ENCODE measurements at regions not wholly inside any gene's neighbourhood (a gene's known extent, or its start where the extent isn't known, plus 50 kb on each side); places are given as distances from the start of the nearest gene placed in this dataset.

DNA sequence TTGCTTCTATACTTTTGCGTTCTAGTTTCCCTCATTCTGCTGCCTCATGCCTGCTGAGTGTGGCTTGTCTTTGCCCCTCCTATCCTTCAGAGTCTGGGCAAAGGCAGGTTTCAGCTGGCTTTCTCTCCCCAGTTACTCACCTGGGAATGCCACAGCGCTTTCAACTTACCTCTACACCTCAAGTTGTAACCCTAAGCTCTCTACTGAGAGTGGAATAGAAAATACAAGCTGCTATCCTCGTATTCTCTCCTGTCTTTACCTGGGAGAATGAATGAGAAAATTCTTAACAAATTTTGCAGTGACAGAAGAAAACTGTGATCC lies 316.3 kb upstream of the KLF12 start:
- DNase-seq (ENCODE audit: low read depth in 4 of 4, low spot score in 3 of 4): no peak

DNA sequence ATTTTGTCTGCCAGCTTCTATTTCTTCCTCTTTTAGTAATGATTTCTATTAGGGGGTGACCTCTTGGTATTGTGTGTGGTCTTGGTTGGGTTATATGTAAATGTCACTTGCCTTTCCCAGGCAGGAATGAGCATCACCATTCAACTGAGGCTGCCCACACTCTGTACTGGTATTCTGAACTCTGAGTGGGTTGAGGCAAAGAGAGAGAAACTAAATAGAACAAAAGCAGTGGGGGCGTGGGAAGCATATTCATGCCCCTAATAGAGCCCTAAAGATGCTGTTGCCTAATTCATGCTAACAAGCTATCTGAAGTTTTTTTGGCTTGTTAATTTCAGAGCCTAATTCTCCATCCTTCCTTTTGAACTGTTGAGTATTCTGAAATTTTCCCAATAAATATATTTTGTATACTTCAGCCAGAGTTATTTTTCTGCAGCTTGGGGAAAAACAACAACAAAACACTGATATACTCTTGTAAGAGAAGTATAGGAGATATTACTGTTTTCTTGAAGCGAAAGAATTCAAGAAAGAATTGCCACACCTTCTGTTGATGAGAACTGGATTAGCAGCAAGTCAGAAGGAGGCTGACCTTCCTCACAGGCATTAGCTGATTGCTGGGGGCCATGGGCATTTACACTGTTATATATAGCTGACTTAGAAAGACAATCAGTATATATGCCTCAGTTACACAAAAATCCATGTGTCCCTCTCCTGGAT lies 315.8 kb upstream of the KLF12 start:
- DNase-seq (ENCODE audit: low read depth in 4 of 4, low spot score in 3 of 4): no peak

DNA sequence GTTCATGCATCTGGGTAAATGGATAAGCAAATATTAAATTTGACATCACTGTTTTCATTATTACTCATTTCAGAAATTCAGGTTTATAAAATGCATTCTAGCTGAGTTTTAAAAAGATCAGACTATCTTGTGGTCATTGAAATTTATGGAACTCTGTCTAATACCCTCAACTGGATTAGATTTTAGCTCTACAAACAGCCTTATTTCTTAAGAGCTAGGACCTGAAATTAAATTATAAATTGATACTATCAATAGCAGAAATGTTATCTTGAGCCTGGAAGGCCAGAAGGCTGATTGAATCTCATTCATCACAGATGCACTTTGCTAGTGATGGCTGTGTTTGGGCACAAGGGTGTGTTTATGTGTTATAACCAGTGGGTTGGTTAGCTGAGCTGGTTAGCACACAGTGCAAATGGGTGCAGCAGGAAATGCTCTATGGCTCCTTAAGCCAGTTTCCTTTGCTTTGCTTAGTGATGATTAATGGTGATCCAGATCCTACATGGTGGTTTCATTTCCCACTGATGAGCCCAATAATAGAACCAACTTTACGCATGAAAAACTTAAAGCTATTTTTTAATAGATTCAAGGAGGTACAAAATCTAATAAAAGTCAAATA lies 310.8 kb upstream of the KLF12 start:
- no peak for DNase-seq (ENCODE audit: low read depth in 4 of 4, low spot score in 3 of 4)

DNA sequence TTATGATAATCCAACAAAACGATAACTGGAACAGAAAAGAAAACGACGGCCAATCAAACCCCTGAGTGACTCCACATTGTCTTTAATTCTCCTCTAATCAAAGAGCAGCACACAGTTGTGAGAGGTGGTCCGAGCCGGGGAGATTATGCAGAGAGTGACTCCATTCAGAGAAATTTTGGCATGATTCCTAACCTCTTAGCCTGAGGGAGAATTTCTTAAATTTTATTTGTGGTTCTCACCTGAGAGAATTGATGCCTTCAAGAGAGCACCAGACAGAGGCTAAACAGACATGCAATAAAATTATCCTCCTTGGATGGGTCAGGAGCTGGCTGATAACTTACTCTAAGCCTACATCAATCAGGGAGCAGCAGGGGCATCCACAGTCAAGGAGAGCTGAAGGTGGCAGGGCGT lies 310.0 kb upstream of the KLF12 start:
- DNase-seq (ENCODE audit: low read depth in 4 of 4, low spot score in 3 of 4): no peak

DNA sequence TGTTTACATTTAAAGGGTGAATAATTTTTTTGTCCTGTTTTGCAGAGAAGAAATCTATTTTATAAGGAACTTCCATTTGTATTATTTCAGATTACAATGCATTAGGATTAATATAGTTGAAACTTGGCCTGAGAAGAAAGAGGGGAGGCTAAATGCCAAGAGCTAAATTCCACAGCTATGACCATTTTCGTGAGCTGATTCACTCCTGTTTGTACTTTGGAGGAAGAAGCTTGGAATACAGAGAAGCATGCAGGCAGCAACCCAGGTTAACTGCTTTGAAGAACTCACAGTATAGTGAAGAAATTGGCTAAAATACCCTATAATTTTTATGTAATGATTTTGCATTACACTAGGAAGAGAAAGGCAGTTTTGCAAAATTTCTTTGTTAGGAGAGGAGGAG lies 309.4 kb upstream of the KLF12 start:
- no peak for DNase-seq (ENCODE audit: low read depth in 4 of 4, low spot score in 3 of 4)

DNA sequence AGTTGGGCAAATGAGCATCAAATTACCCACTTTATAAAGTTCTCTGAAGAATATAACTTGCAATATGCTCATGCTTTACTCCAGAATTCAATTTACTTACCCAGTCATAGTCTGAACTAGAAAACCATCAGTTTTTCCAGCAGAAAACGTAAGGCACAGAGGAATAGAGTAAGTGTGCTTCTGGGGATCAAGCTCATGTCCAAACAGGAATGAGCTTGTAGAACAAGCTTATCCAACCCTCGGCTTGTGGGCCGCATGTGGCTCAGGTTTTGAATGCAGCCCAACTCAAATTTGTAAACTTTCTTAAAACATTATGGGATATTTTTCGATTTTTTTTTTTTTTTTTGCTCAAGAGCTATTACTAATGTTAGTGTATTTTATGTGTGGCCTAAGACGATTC lies 308.5 kb upstream of the KLF12 start:
- no peak for DNase-seq (ENCODE audit: low read depth in 4 of 4, low spot score in 3 of 4)

DNA sequence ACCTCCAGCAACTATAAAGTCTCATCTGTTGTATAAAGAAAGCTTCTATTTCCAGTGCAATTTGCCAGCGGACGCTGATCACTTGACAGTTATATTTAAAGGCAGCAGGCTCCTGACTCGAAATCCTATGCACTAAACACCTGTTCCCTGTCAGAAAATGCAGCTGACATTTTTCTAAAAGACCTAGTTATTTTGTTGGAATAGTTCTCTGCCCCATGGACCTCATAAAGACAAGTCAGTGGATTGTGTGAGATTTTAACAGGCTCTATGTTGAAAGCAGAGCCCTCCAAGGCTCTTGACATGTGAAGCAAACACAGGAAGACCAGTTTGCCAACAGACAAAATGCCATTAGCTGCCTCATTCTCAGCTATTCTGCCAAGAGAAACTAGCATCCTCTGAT lies 304.7 kb upstream of the KLF12 start:
- no peak for DNase-seq (ENCODE audit: low read depth in 4 of 4, low spot score in 3 of 4)

DNA sequence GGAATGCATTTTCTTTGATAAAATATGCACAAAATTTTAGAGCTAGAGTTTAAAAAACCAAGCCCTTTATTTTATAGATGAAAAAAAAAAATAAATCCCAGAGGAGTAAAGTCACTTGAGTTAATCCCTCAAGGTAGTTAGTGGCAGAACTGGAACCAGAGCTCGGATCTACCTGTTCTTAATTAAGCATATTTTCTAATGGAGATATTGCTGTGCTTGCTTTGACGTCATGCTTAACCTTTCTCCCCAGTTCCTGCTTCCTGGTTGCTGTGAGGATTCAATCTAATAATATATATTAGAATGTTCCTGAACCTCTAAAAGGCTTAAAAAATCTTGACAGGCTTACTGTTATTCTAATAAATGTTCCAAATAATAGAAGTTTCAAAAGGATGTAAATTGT lies 300.6 kb upstream of the KLF12 start:
- DNase-seq (ENCODE audit: low read depth in 4 of 4, low spot score in 3 of 4): no peak

DNA sequence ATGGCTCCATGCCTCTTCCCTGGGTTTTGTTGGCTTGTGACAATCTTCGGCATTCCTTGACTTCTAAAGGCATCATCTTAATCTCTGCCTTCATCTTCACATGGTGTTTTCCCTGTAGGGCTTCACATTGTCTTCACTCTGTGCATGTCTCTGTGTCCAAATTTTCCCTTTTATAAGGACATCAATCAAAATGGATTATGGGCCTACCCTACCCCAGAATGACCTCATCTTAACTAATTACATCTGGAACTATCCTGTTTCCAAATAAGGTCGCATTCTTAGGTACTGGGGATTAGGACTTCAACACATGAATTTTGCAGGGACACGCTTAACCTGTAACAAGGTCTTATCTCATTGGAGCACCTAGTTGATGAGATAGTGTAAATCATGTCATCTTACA lies 290.3 kb upstream of the KLF12 start:
- no peak for DNase-seq (ENCODE audit: low read depth in 4 of 4, low spot score in 3 of 4)

DNA sequence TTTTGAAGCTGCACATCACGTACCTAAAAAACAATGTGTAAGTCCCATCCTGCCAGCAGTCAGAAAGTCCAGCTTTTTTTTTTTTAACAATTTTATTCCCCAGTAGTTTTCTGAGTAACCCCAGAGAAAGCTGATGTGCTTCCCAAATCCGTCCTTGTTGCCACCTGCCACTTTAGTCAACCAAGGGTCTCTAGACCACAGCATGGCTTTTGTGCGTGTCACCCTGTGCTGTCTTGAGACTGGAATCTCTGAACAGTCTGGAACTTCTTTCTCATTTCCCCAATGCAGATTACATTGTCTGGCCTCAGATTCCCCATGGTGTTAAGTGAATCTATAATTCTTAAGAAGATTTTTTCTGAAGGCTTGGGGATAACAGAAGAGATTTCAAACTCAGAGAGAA lies 289.2 kb upstream of the KLF12 start:
- DNase-seq (ENCODE audit: low read depth in 4 of 4, low spot score in 3 of 4): no peak

DNA sequence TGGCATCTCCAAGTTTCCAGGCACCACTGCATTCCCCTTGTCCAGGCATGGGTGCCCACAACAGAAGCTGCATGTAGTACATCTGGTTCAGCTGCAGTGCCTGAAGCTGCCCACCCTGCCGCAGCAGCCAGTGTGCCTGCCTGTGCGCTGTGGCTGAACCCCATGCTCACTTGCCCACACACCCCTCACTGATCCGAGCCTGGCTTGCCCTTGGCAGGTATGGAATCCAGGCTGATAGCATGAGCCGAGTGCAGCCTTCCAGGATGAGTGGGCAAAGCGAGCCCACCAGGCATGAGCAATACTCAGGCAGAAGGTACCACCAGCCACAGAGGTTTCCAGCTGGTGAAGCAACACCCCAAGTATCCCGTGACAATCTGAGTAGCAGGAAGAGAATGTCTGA lies 280.3 kb upstream of the KLF12 start:
- no peak for DNase-seq (ENCODE audit: low read depth in 4 of 4, low spot score in 3 of 4)

DNA sequence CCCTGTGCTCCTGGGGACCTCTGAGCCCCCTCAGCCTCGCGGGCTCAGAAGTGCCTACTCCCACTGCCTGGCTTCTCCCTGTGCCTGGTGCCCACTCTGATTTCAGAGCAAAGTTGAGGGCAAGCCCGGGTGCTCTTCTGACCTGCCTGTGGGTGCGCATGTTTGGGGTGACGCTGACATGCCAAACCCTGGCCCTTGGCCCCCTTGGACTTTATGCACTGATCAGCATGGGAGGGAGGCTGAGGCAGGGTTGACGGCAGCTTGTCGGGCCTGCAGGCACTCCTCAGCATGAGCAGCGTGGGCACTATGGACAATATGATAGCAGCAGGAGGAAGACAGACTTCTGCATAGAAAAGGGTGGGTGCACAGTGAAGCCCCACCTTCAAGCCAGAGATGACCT lies 279.3 kb upstream of the KLF12 start:
- no peak for DNase-seq (ENCODE audit: low read depth in 4 of 4, low spot score in 3 of 4)

DNA sequence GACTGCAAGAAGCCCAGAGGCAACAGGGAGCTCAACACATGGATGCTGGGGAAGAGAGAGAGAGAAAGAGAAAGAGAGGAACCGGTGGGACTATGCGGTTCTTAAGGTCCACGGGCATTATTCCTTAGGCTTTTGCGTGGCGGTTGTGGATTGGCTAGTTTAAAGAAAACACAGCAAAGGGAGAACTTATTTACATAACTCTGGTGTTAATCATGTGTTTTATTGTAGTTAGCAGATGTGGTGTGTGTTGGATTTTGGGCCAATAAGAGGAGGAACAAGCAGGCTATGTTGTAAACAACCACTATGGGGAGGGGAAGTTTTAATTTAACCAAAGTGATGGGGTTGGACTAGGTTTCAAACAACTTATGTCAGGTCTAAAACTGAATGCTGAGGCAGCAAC lies 275.3 kb upstream of the KLF12 start:
- no peak for DNase-seq (ENCODE audit: low read depth in 4 of 4, low spot score in 3 of 4)

DNA sequence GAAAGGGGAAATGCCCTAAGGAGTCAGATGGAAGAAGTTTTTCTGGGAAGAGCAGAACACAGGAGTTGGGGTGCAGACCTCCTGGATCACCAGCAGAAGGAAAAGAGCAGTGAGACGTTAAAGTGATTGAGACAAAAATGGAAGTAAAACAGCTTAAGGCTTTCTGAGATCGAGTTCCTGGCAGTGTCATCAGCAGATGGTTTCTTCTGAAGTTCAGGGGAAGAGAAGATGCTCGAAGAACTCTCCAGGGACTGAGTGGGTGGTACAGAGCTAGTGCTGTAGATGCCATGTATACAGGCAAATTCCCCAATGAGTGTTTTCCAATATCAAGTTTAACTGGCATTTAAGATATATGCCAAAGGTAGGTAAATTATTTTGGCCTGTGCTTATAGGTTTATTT lies 272.2 kb upstream of the KLF12 start:
- no peak for DNase-seq (ENCODE audit: low read depth in 4 of 4, low spot score in 3 of 4)

DNA sequence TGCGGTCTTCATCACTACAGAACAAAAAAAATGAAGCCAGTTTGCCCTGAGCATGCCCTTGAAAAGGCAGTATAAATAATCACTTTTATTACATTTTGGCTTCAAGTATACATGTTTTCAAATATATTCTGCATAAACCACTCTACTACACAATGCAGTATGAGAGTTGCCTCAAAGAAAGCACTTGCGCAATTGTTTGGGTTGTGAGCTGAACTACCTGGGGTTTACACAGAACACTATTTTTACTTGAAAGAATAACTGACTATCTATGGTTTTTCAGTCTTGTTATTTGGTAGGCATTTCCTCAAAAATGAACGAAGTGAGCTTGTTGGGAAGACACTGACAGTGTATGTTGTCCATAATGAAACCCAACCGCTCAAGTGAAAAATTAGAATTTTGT lies 264.4 kb upstream of the KLF12 start:
- DNase-seq (ENCODE audit: low read depth in 4 of 4, low spot score in 3 of 4): no peak

DNA sequence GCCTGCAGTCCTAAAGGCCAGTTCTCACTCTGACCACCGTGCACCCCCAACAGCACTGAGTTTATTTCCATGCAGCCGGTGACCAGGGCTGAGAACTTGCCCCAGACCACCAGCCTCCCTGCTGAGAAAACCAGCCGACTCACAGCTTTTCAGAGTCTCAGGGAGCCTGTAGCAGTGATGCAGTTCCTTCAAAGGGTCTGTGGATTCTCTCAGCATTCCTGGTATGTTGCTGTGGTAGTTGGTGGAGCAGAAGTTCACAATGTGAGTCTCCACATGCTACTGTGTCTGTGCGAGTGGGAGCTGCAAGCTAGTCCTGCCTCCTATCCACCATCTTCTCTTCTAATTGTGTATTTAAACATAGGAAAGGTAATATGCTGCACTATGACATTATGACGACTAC lies 254.9 kb upstream of the KLF12 start:
- no peak for DNase-seq (ENCODE audit: low read depth in 4 of 4, low spot score in 3 of 4)

DNA sequence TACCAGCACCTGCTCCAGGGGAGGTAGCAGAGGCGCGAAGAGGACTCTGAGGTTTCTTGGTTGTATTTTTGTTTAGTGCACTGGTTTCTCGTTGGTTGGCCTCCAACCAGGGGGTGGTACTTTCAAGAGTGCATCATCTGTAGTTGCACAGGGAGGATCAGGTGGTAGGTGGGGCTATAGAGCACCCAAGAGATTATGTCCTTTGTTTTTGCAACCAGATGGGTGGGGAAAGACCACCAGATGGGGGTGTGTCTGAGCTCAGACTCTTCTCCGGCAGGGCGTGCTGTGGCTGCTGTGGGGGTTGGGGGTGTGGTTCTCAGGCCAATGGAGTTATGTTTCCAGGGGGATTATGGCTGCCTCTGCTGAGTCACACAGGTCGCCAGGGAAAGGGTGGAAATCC lies 254.4 kb upstream of the KLF12 start:
- no peak for DNase-seq (ENCODE audit: low read depth in 4 of 4, low spot score in 3 of 4)

DNA sequence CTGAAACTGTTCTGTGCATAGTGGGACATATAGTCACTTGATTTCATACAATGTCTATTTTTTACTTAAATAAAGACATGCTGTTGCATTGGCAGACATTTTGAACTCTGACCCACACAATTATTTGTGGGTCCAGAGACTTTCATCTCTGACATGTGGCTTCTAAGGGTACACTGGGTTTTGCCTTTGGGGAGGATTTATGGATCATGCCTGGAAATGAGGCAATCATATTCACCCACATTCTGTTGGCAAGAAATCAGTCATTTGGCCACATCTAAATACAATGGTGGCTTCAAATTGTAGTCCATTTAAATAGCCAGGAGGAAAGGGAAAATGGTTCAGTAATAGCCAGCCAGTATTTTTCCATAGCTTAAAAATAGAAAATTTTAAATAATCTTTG lies 238.3 kb upstream of the KLF12 start:
- no peak for DNase-seq (ENCODE audit: low read depth in 4 of 4, low spot score in 3 of 4)

DNA sequence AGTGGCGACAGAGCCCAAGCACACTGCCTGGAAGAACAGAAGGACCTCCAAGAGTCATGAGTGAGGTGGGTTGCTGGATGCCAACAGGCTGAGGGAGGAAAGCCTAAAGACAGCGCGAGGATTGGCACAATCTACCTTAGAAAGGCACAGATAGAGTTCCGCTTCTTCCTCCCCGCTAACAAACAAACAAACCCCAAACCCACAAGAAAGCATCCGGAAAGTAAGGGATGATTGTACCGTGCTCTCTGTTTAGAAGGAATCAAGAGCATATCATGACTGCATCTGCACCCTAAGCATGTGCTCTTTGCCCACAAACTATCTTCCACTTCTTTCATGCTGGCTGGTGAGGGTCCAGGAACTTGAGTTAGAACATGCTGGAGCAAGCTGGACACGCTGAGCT lies 233.0 kb upstream of the KLF12 start:
- DNase-seq (ENCODE audit: low read depth in 4 of 4, low spot score in 3 of 4): no peak

DNA sequence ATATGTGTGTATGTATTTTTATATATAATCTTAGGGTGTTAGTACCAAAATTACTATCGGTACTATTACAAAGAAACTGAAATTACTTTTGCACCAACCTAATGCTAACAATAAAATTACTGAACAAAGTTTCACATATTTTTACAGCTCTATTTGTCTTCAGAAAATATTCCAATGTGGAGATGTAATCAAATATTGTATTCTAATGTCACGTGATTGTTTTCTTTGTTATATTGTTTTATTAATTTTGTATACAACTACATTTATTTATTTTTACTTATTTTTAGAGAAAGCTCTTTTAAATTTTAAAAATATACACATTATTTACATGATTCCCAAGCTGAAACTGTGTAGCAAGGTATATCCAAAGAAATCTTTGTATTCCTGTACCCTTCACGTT lies 227.1 kb upstream of the KLF12 start:
- DNase-seq (ENCODE audit: low read depth in 4 of 4, low spot score in 3 of 4): no peak

DNA sequence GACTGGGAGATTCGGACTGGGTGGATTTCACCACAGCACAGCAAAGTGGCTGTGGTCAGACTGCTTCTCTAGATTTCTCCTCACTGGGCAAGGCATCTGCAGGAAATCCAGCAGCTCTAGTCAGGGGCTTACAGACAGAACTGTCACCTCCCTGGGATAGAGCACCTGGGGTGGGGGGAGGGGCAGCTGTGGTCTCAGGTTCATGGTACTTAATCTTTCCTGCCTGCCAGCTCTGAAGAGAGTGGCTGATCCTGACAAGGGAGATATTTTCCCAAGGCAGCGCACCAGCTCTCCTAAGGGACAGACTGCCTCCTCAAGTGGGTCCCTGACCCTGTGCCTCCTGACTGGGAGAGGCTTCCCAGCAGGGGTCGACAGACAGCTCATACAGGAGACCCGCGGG lies 212.8 kb upstream of the KLF12 start:
- no peak for DNase-seq (ENCODE audit: low read depth in 4 of 4, low spot score in 3 of 4)

DNA sequence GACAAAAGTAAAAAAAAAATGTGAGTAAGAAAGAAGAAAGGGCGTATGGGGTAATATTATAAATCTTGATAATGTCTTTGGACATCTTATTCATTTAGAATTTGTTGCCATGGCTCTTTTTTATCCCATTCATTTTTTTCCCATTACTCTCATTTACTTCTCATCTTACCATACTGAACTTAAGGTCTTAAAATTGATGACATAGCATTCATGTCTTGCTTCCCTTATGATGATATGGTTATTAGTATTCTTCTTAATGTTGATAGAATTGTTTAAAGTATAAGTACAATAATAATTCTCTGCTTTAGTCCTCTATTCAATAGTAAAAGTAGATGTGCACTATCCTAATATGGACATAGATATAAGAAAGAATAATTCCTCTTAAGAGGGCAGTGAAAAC lies 204.1 kb upstream of the KLF12 start:
- no peak for DNase-seq (ENCODE audit: low read depth in 4 of 4, low spot score in 3 of 4)

DNA sequence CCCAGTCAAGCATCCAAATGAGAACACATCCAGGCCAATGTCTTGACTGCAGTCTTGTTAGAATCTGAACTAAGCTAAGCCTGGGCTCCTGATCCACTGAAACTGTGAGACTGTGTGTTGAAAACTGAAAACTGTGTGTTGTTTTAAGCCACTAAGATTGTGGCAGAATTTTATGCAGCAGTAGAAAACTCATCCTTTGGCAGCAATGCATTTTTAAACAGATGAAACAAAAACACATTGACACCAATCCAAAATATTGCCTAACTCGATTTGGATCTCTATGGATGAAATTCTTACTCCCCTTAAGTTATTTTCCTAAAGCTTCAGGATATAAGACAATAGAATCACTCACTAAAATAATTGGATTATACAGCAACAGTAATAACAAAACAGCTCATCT lies 202.3 kb upstream of the KLF12 start:
- DNase-seq (ENCODE audit: low read depth in 4 of 4, low spot score in 3 of 4): no peak

Measured in left renal pelvis (tissue), 4 donors.